HUDEP-2 (cell line): ENCODE measurements at regions not wholly inside any gene's neighbourhood (a gene's known extent, or its start where the extent isn't known, plus 50 kb on each side); places are given as distances from the start of the nearest gene placed in this dataset.
"Not testable (repeated sequence)": the region's sequence is repeated elsewhere in the genome, so short reads cannot be mapped to it uniquely, and the experiment has no call there.

Experiments
- DNase-seq, 76 experiments: peaks; one replicate each; lab custom pipeline; 2025; ENCODE audit not compliant: unreplicated experiment in 76 of 76; lab: John Stamatoyannopoulos, UW

GRCh38 chr5:164065266-164065665 lies 559.8 kb downstream of the MAT2B start:
- DNase-seq: no peak

- DNase-seq: no peak
Measured at GRCh38 chr5:164071671-164072070, 566.3 kb downstream of the MAT2B start.

GRCh38 chr5:164073081-164073480 lies 567.7 kb downstream of the MAT2B start:
- no peak for DNase-seq

GRCh38 chr5:164076556-164076955 lies 571.1 kb downstream of the MAT2B start:
- no peak for DNase-seq

- no peak for DNase-seq
Measured at GRCh38 chr5:164090358-164090757, 584.9 kb downstream of the MAT2B start.

GRCh38 chr5:164091836-164092235 lies 586.4 kb downstream of the MAT2B start:
- no peak for DNase-seq

- no peak for DNase-seq
Measured at GRCh38 chr5:164094291-164094690, 588.9 kb downstream of the MAT2B start.

- DNase-seq: no peak
Measured at GRCh38 chr5:164097749-164098148, 592.3 kb downstream of the MAT2B start.

- no peak for DNase-seq
Measured at GRCh38 chr5:164098531-164098930, 593.1 kb downstream of the MAT2B start.

- no peak for DNase-seq
Measured at GRCh38 chr5:164098979-164099378, 593.6 kb downstream of the MAT2B start.

- no peak for DNase-seq
Measured at GRCh38 chr5:164115420-164115819, 610.0 kb downstream of the MAT2B start.

GRCh38 chr5:164119806-164120447 lies 614.5 kb downstream of the MAT2B start:
- peak in 7 of 76 experiments; percentile 1 to 48 (median 11) for DNase-seq

GRCh38 chr5:164127527-164127926 lies 622.1 kb downstream of the MAT2B start:
- DNase-seq: no peak

- no peak for DNase-seq
Measured at GRCh38 chr5:164132358-164132757, 626.9 kb downstream of the MAT2B start.

- DNase-seq: no peak
Measured at GRCh38 chr5:164137095-164137494, 631.7 kb downstream of the MAT2B start.

- DNase-seq: no peak
Measured at GRCh38 chr5:164139423-164139822, 634.0 kb downstream of the MAT2B start.

- no peak for DNase-seq
Measured at GRCh38 chr5:164145458-164145857, 640.0 kb downstream of the MAT2B start.

- DNase-seq: no peak
Measured at GRCh38 chr5:164146223-164146622, 640.8 kb downstream of the MAT2B start.

GRCh38 chr5:164148292-164148691 lies 642.9 kb downstream of the MAT2B start:
- no peak for DNase-seq

GRCh38 chr5:164152539-164152938 lies 647.1 kb downstream of the MAT2B start:
- not testable (repeated sequence) for DNase-seq

- no peak for DNase-seq
Measured at GRCh38 chr5:164153469-164154172, 648.2 kb downstream of the MAT2B start.

- DNase-seq: no peak
Measured at GRCh38 chr5:164170814-164171213, 665.4 kb downstream of the MAT2B start.
